Right lobe of liver (tissue), 6 donors: ENCODE measurements at regions not wholly inside any gene's neighbourhood (a gene's known extent, or its start where the extent isn't known, plus 50 kb on each side); places are given as distances from the start of the nearest gene placed in this dataset.

Experiments
- ATAC-seq, 4 donors: fragments of 200-7000 bp; cut with Tn5 transposase; one replicate each; pipeline ENCODE4 v1.9.1; 2020; ENCODE audit warnings: mild to moderate bottlenecking in 4 of 4, moderate library complexity in 4 of 4
- DNase-seq, 3 donors: peaks; one replicate each; pipeline ENCODE4 v3.0.0-alpha.2; 2020
- H3K27ac ChIP-seq, 3 donors: fragments of 200-600 bp; one replicate each; pipeline ENCODE4 v1.8.0; 2022
- H3K27me3 ChIP-seq, 2 donors: fragments of 200-600 bp; one replicate each; pipeline ENCODE4 v1.8.0; 2022
- H3K36me3 ChIP-seq, 4 donors: fragments of 200-600 bp; sonication (generic) in 1 of 4; one replicate each; pipeline versions ENCODE4 v1.5.1 to v1.8.0; 2017 to 2022; ENCODE audit warnings: control low read depth in 1 of 4
- H3K4me1 ChIP-seq, 4 donors: fragments of 200-600 bp; sonication (generic) in 1 of 4; one replicate each; pipeline versions ENCODE4 v1.5.1 to v1.8.0; 2017 to 2022; ENCODE audit warnings: control low read depth in 1 of 4
- H3K4me3 ChIP-seq, 3 donors: fragments of 200-600 bp; one replicate each; pipeline ENCODE4 v1.8.0; 2022
- H3K9me3 ChIP-seq, 4 donors: fragments of 200-600 bp; sonication (generic) in 1 of 4; one replicate each; pipeline versions ENCODE4 v1.5.1 to v1.8.0; 2017 to 2022; ENCODE audit warnings: control low read depth in 1 of 4
- CTCF ChIP-seq, 4 donors: fragments of 200-600 bp in 3 of 4; fragments of 450-650 bp in 1 of 4; IDR thresholded peaks; one replicate each; pipeline versions ENCODE4 v1.5.1 to v1.8.0; 2016 to 2022; ENCODE audit warnings: antibody characterized with exemption in 4 of 4, mild to moderate bottlenecking in 2 of 4
- POLR2A ChIP-seq: fragments of 450-650 bp; IDR thresholded peaks from one replicate; pipeline ENCODE4 v1.6.1; 2017; ENCODE audit warnings: antibody characterized with exemption, mild to moderate bottlenecking
- WGBS: methylation state at CpG from one replicate; pipeline ENCODE4 v1.1.6; 2018; ENCODE audit warnings: low coverage, low lambda C conversion rate; ENCODE audit not compliant: insufficient coverage; ENCODE audit errors: missing lambda C conversion rate; 5-methylcytosine and 5-hydroxymethylcytosine counted together
- intact Hi-C, 2 donors: fragments of 100-400 bp; cut with DNase I; formaldehyde crosslinking; loops; one replicate each; pipeline versions ENCODE4 v1.11.2 to v1.14.1; 2022
- donor health status: DM: no; HTN: yes; CAD: no.
- donor health status: DM: no; HTN: no; CAD: no.
- donor health status: DM: no; HTN: no; CAD: no.
- donor health status: DM: no; HTN: yes; CAD: no.
- donor health status: DM: no; HTN: yes; CAD: no.

GRCh38 chr12:13503094-13503835 is 306.7 kb downstream of the EMP1 start:
- intact Hi-C loops = no loop called here
- no peaks in the 10 kb centered on the region for H3K9me3 ChIP-seq
- H3K4me1 ChIP-seq = no peaks in the 10 kb centered on the region
- no peaks in the 10 kb centered on the region for H3K36me3 ChIP-seq
- no peak for TF ChIP-seq POLR2A
- TF ChIP-seq CTCF (IDR thresholded peaks at IDR 0.05) = no peak
- H3K27me3 ChIP-seq = no peaks in the 10 kb centered on the region
- WGBS = 93% methylated on average over 1 of the region's 2 CpGs
- DNase-seq (no peak), ATAC-seq (no peak)
- no peak overlapping the region for H3K27ac ChIP-seq
- no peak overlapping the region for H3K4me3 ChIP-seq

GRCh38 chr12:13499008-13499407 is 302.5 kb downstream of the EMP1 start:
- ATAC-seq = peak in 1 of 4 donors; percentile 21
- intact Hi-C loops = no loop called here
- WGBS = 33% methylated on average over 1 of the region's 3 CpGs
- H3K27me3 ChIP-seq = no peaks in the 10 kb centered on the region
- H3K9me3 ChIP-seq = no peaks in the 10 kb centered on the region
- DNase-seq = no peak
- H3K4me1 ChIP-seq = no peaks in the 10 kb centered on the region
- no peaks in the 10 kb centered on the region for H3K36me3 ChIP-seq
- TF ChIP-seq POLR2A (no peak), CTCF (IDR thresholded peaks at IDR 0.05) (no peak)
- H3K27ac ChIP-seq = no peak overlapping the region
- no peak overlapping the region for H3K4me3 ChIP-seq

- 50% methylated on average over 1 of the region's 1 CpG for WGBS
Measured at GRCh38 chr12:13496111-13496510, 299.6 kb downstream of the EMP1 start.

GRCh38 chr12:13489246-13489645 is 292.7 kb downstream of the EMP1 start:
- ATAC-seq = peak; percentile 36 to 69 (median 60)
- no peak overlapping the region for H3K27ac ChIP-seq

More at GRCh38 chr12:13496111-13496510, 299.6 kb downstream of the EMP1 start:
- Histone ChIP-seq H3K27me3 (no peaks in the 10 kb centered on the region), H3K27ac (no peak overlapping the region), H3K36me3 (no peaks in the 10 kb centered on the region), H3K4me1 (peaks cover 0 to 3% (median 0%) of the 10 kb centered on the region in 4 donors), H3K9me3 (no peaks in the 10 kb centered on the region), H3K4me3 (no peak overlapping the region)
- ATAC-seq (no peak), DNase-seq (no peak)
- TF ChIP-seq POLR2A = no peak
- TF ChIP-seq CTCF (IDR thresholded peaks at IDR 0.05) = no peak
- intact Hi-C loops = no loop called here

More at GRCh38 chr12:13489246-13489645, 292.7 kb downstream of the EMP1 start:
- TF ChIP-seq CTCF (IDR thresholded peaks at IDR 0.05) (no peak), POLR2A (no peak)
- H3K4me1 ChIP-seq = peaks cover 0 to 15% (median 6%) of the 10 kb centered on the region in 4 donors
- no peak for DNase-seq
- no peaks in the 10 kb centered on the region for H3K36me3 ChIP-seq
- no peaks in the 10 kb centered on the region for H3K9me3 ChIP-seq
- no peaks in the 10 kb centered on the region for H3K27me3 ChIP-seq
- WGBS = 40% methylated on average over 4 of the region's 4 CpGs
- intact Hi-C loops = no loop called here
- no peak overlapping the region for H3K4me3 ChIP-seq
